Neuronal stem cell (in vitro differentiated cells): ENCODE measurements at regions not wholly inside any gene's neighbourhood (a gene's known extent, or its start where the extent isn't known, plus 50 kb on each side); places are given as distances from the start of the nearest gene placed in this dataset.
A peak's percentile ranks its signal among the peaks of the same experiment; 100 is the strongest.

ENCODE experiments used
- DNase-seq: peaks from one replicate; pipeline ENCODE4 v3.0.0-alpha.2; 2013; ENCODE audit warnings: low spot score
- H2AFZ ChIP-seq: one replicate; pipeline ENCODE4 v1.6.1; 2013; ENCODE audit warnings: mild to moderate bottlenecking, low read length, inconsistent platforms
- H2AK5ac ChIP-seq: 2 replicates; pipeline ENCODE4 v1.6.1; 2013; ENCODE audit warnings: low read depth, mild to moderate bottlenecking, inconsistent platforms, low read length, moderate library complexity, mixed read lengths
- H2BK120ac ChIP-seq: 2 replicates; pipeline ENCODE4 v1.6.1; 2013; ENCODE audit warnings: low read depth, mild to moderate bottlenecking, inconsistent platforms, low read length, moderate library complexity, mixed read lengths
- H2BK12ac ChIP-seq: one replicate; pipeline ENCODE4 v1.6.1; 2013; ENCODE audit warnings: low read length, inconsistent platforms
- H2BK15ac ChIP-seq: 2 replicates; pipeline ENCODE4 v1.6.1; 2013; ENCODE audit warnings: mild to moderate bottlenecking, low read length, inconsistent platforms, mixed read lengths
- H2BK5ac ChIP-seq: one replicate; pipeline ENCODE4 v1.6.1; 2013; ENCODE audit warnings: inconsistent platforms, mild to moderate bottlenecking, low read length, moderate library complexity
- H3K14ac ChIP-seq: one replicate; pipeline ENCODE4 v1.6.1; 2013; ENCODE audit warnings: low read length, inconsistent platforms
- H3K18ac ChIP-seq: 2 replicates; pipeline ENCODE4 v1.6.1; 2013; ENCODE audit warnings: low read length, inconsistent platforms
- H3K23ac ChIP-seq: 2 replicates; pipeline ENCODE4 v1.6.1; 2013; ENCODE audit warnings: low read depth, mild to moderate bottlenecking, mixed read lengths, low read length, inconsistent platforms; ENCODE audit not compliant: poor library complexity
- H3K27ac ChIP-seq: replicated peaks from 3 replicates; pipeline ENCODE4 v1.5.1; 2013; ENCODE audit warnings: low read length, inconsistent platforms
- H3K27me3 ChIP-seq, 3 experiments: 2 replicates each; pipeline ENCODE4 v1.6.1; 2013; ENCODE audit warnings: low read length in 3 of 3, mild to moderate bottlenecking in 2 of 3, inconsistent platforms in 1 of 3, low read depth in 1 of 3, mixed read lengths in 1 of 3, moderate library complexity in 1 of 3; ENCODE audit not compliant: control insufficient read depth in 3 of 3, insufficient read depth in 3 of 3
- H3K36me3 ChIP-seq, 2 donors: replicated peaks in 1 of 2; 2 replicates each; pipeline ENCODE4 v1.6.1; 2013; ENCODE audit warnings: low read length in 2 of 2; ENCODE audit not compliant: control insufficient read depth in 2 of 2, insufficient read depth in 2 of 2
- H3K4ac ChIP-seq: 2 replicates; pipeline ENCODE4 v1.6.1; 2013; ENCODE audit warnings: inconsistent platforms, mild to moderate bottlenecking, low read length, moderate library complexity
- H3K4me1 ChIP-seq, 2 donors: 1 replicate in 1 of 2; 2 replicates in 1 of 2; pipeline ENCODE4 v1.6.1; 2013; ENCODE audit warnings: low read length in 2 of 2, low read depth in 1 of 2; ENCODE audit not compliant: control insufficient read depth in 2 of 2, insufficient read depth in 1 of 2
- H3K4me2 ChIP-seq: one replicate; pipeline ENCODE4 v1.6.1; 2013; ENCODE audit warnings: mild to moderate bottlenecking, low read length, inconsistent platforms; ENCODE audit not compliant: insufficient read depth, poor library complexity, severe bottlenecking
- H3K4me3 ChIP-seq, 2 donors: 2 replicates each; pipeline ENCODE4 v1.5.1; 2013; ENCODE audit warnings: low read length in 2 of 2, mild to moderate bottlenecking in 2 of 2, inconsistent platforms in 1 of 2, moderate library complexity in 1 of 2
- H3K79me1 ChIP-seq: one replicate; pipeline ENCODE4 v1.6.1; 2013; ENCODE audit warnings: low read depth, mild to moderate bottlenecking, inconsistent platforms, low read length, moderate library complexity
- H3K9ac ChIP-seq: one replicate; pipeline ENCODE4 v1.6.1; 2013; ENCODE audit warnings: mild to moderate bottlenecking, low read depth, low read length, inconsistent platforms; ENCODE audit not compliant: poor library complexity
- H3K9me3 ChIP-seq, 2 donors: replicated peaks in 1 of 2; 2 replicates each; pipeline versions ENCODE3 to v1.6.1; 2013; ENCODE audit warnings: low read length in 2 of 2, mild to moderate bottlenecking in 2 of 2, inconsistent platforms in 1 of 2, low read depth in 1 of 2, mixed read lengths in 1 of 2, moderate library complexity in 1 of 2; ENCODE audit not compliant: control insufficient read depth in 2 of 2, insufficient read depth in 1 of 2
- H4K8ac ChIP-seq: one replicate; pipeline ENCODE4 v1.6.1; 2013; ENCODE audit warnings: low read depth, mild to moderate bottlenecking, inconsistent platforms, low read length, moderate library complexity
- H4K91ac ChIP-seq: one replicate; pipeline ENCODE4 v1.6.1; 2013; ENCODE audit warnings: low read length, low read depth, mild to moderate bottlenecking, inconsistent platforms; ENCODE audit not compliant: poor library complexity
- WGBS, 2 donors: extraction: QIAGEN DNeasy Blood & Tissue Kit; methylation state at CpG; one replicate each; pipeline ENCODE4 v1.1.7; 2013; ENCODE audit warnings: missing lambda C conversion rate in 2 of 2, mixed read lengths in 1 of 2; ENCODE audit not compliant: insufficient read length in 2 of 2, insufficient replicate concordance in 1 of 2; ENCODE audit errors: extremely low coverage in 2 of 2; 5-methylcytosine and 5-hydroxymethylcytosine counted together

GRCh38 chr2:236689981-236690380 is 120.4 kb downstream of the ACKR3 start:
- H3K4me3 ChIP-seq: no peak overlapping the region
- no peak overlapping the region for H3K9ac ChIP-seq
- no peaks in the 10 kb centered on the region for H3K9me3 ChIP-seq
- H2BK12ac ChIP-seq: no peak overlapping the region
- peaks cover 24 to 36% of the 10 kb centered on the region in 2 donors for H3K4me1 ChIP-seq
- H4K91ac ChIP-seq: no peak overlapping the region
- H3K4me2 ChIP-seq: no peak overlapping the region
- DNase-seq: no peak
- H2BK15ac ChIP-seq: no peak overlapping the region
- H2AFZ ChIP-seq: no peak overlapping the region
- H3K27ac ChIP-seq: no peak overlapping the region
- no peaks in the 10 kb centered on the region for H3K36me3 ChIP-seq
- H3K79me1 ChIP-seq: no peaks in the 10 kb centered on the region
- H3K14ac ChIP-seq: no peak overlapping the region
- no peaks in the 10 kb centered on the region for H3K27me3 ChIP-seq
- WGBS, 2 donors: no CpG with 5 or more reads among the region's 3 CpGs
- H3K18ac ChIP-seq: no peak overlapping the region
- no peak overlapping the region for H4K8ac ChIP-seq
- no peak overlapping the region for H2BK5ac ChIP-seq
- H3K23ac ChIP-seq: no peak overlapping the region
- no peak overlapping the region for H2BK120ac ChIP-seq
- H2AK5ac ChIP-seq: no peak overlapping the region
- H3K4ac ChIP-seq: no peak overlapping the region

- DNase-seq: no peak
- WGBS, 2 donors: no CpG with 5 or more reads among the region's 3 CpGs
- H3K79me1 ChIP-seq: no peaks in the 10 kb centered on the region
- H3K4ac ChIP-seq: no peak overlapping the region
- no peak overlapping the region for H3K27ac ChIP-seq
- no peaks in the 10 kb centered on the region for H3K36me3 ChIP-seq
- no peak overlapping the region for H2BK12ac ChIP-seq
- H2BK120ac ChIP-seq: no peak overlapping the region
- no peak overlapping the region for H2AK5ac ChIP-seq
- no peak overlapping the region for H3K4me2 ChIP-seq
- no peak overlapping the region for H2BK5ac ChIP-seq
- no peak overlapping the region for H2BK15ac ChIP-seq
- no peak overlapping the region for H3K9ac ChIP-seq
- H3K14ac ChIP-seq: no peak overlapping the region
- peaks cover 27 to 36% of the 10 kb centered on the region in 2 donors for H3K4me1 ChIP-seq
- no peak overlapping the region for H4K8ac ChIP-seq
- H3K23ac ChIP-seq: no peak overlapping the region
- H4K91ac ChIP-seq: no peak overlapping the region
- no peaks in the 10 kb centered on the region for H3K27me3 ChIP-seq
- H2AFZ ChIP-seq: no peak overlapping the region
- no peaks in the 10 kb centered on the region for H3K9me3 ChIP-seq
- no peak overlapping the region for H3K18ac ChIP-seq
- H3K4me3 ChIP-seq: no peak overlapping the region
Observed at GRCh38 chr2:236690726-236691125, 121.1 kb downstream of the ACKR3 start.

GRCh38 chr2:236691799-236692167 is 122.2 kb downstream of the ACKR3 start:
- no peak overlapping the region for H3K4me2 ChIP-seq
- peak overlapping the region; percentile 24 for H2BK15ac ChIP-seq
- H3K4me1 ChIP-seq: peaks cover 28 to 36% of the 10 kb centered on the region in 2 donors
- no peaks in the 10 kb centered on the region for H3K79me1 ChIP-seq
- peak overlapping the region; percentile 18 for H3K23ac ChIP-seq
- no peak overlapping the region for H3K18ac ChIP-seq
- no peak overlapping the region for H3K27ac ChIP-seq
- no peak overlapping the region for H2BK5ac ChIP-seq
- H3K4ac ChIP-seq: no peak overlapping the region
- H3K14ac ChIP-seq: peak overlapping the region; percentile 76
- no peak overlapping the region for H3K4me3 ChIP-seq
- H2AK5ac ChIP-seq: no peak overlapping the region
- H2BK120ac ChIP-seq: peak overlapping the region; percentile 51
- H2BK12ac ChIP-seq: no peak overlapping the region
- no CpG with 5 or more reads among the region's 6 CpGs for WGBS, 2 donors
- no peak overlapping the region for H4K8ac ChIP-seq
- H2AFZ ChIP-seq: no peak overlapping the region
- no peaks in the 10 kb centered on the region for H3K27me3 ChIP-seq
- H3K36me3 ChIP-seq: no peaks in the 10 kb centered on the region
- no peak for DNase-seq
- no peak overlapping the region for H4K91ac ChIP-seq
- H3K9me3 ChIP-seq: no peaks in the 10 kb centered on the region
- no peak overlapping the region for H3K9ac ChIP-seq

DNA sequence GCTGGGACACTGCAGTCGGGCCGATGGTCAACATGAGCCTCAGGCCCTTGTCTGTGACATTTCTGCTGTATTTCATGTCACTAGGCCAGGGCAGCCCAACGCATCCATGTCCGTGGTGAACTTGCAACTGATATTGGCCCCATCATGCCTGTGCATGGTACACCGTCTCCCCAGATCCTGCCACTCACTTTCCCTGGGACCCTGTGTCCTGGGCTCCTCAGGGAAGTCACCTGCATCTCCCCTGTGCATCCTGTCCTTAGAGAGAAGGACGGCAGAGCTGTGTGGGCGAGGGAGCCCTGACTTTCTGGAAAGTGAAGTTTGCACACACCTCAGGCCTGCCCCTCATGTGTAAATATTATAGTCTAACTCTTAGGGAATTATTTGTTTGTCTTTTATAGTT is 123.3 kb downstream of the ACKR3 start:
- Histone ChIP-seq H2AFZ (no peak overlapping the region), H4K8ac (no peak overlapping the region), H3K27ac (no peak overlapping the region), H3K4me2 (no peak overlapping the region), H2BK120ac (no peak overlapping the region), H2AK5ac (no peak overlapping the region), H3K4me1 (peaks cover 21 to 32% of the 10 kb centered on the region in 2 donors), H3K9ac (no peak overlapping the region), H2BK5ac (no peak overlapping the region), H3K36me3 (no peaks in the 10 kb centered on the region), H2BK15ac (no peak overlapping the region), H2BK12ac (no peak overlapping the region), H3K14ac (no peak overlapping the region), H3K4me3 (no peak overlapping the region), H4K91ac (no peak overlapping the region), H3K79me1 (no peaks in the 10 kb centered on the region), H3K4ac (no peak overlapping the region), H3K18ac (peak overlapping the region; percentile 39), H3K23ac (no peak overlapping the region), H3K27me3 (no peaks in the 10 kb centered on the region), H3K9me3 (no peaks in the 10 kb centered on the region)
- no CpG with 5 or more reads among the region's 7 CpGs for WGBS, 2 donors
- no peak for DNase-seq
